ENCODE measurements at regions not wholly inside any gene's neighbourhood (a gene's known extent, or its start where the extent isn't known, plus 50 kb on each side); places are given as distances from the start of the nearest gene placed in this dataset.
"Not testable (repeated sequence)": the region's sequence is repeated elsewhere in the genome, so short reads cannot be mapped to it uniquely, and the experiment has no call there.

DNA sequence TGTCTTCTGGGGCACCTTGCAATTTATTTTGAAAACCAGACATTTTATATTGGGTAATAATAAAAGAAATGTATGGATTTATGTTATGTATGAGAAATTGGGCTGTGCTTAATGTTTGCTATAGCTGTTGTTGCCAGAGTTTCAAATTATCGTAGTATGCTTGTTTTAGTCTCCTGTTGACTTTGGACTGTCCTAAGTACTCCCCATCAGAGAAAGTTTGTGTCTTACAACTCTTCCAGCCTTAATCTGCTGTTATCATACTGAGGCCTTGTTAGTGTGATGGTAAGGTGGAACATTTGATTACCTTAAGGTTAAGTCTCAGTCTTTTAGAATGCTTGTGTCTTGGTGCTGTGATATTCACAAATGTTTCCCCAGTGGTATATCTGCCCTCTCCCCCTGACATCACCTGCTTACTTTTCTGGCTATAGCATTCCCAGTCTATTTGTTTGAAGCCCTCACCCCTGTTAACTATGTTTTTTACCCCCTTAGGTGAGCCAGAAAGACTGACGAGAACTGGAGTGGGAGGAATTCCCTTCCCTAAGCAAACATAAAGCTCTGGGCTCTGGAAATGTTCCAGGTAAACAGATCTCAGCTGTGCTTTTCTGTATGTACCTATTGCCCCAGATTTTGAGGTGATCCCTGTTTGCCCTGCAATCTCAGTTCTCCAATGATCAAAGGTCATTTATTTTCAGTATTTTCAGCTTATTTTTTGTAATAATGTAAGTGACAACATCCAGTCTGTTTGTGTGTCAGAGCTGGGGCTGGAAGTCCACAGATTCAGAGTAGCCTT, 581.1 kb upstream of the CITED2 start:
- no peak for DNase-seq

- no peak for DNase-seq
Observed at GRCh38 chr6:139954463-139955071, 580.1 kb upstream of the CITED2 start.

DNA sequence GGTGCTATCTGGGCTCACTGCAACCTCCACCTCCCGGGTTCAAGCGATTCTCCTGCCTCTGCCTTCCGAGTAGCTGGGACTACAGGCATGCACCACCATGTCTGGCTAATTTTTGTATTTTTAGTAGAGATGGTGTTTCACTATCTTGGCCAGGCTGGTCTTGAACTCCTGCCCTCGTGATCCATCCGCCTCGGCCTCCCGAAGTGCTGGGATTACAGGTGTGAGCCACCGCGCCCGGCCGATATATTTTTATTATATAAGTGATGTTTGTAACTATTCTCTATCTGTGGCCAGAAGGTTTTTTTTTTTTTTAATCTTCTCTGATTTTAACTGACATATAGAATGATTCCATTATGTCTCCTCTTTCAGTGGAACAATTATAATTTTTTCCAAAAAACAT, 579.3 kb upstream of the CITED2 start:
- not testable (repeated sequence) for DNase-seq

GRCh38 chr6:139951172-139951571, 576.7 kb upstream of the CITED2 start:
- DNase-seq: no peak

GRCh38 chr6:139944976-139945375, 570.5 kb upstream of the CITED2 start:
- no peak for DNase-seq

DNA sequence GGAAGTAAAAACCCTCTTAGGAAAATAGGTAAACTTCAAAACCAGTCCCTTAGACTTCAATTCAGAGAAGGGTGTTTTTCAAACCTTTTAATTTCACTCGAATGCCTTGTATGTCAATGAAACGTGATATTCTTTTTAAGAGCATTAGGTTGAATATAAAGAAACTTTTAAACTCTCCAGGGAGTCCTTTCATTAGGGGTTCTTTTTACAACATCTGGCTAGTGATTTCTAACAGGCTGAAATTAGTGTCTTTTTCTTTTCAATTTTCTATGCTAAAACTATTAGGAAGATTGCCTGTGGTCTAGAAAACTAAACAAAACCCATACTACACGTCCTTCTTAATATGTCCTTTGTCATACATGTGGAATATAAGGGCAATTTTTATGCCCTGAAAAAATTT, 569.7 kb upstream of the CITED2 start:
- no peak for DNase-seq

GRCh38 chr6:139943391-139943790, 568.9 kb upstream of the CITED2 start:
- no peak for DNase-seq

DNA sequence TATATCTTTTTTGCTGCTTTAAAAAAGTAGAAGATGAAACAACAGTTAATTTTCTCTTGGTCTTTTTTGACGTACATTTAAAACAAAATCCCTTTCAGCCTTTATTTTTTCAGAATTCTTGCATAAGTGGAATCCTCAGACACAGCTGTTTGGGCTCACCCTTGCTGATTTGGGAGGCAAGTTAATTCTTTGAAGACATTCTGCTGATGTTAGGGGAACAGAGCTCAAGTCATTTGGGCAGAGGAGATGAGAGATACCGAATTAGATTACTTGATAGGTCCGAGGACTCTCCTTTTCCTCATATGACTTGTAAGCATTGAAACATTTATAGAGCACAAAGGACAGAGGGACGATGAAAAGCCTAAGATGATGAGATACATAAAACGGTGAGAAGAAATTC, 567.9 kb upstream of the CITED2 start:
- DNase-seq: no peak

GRCh38 chr6:139941826-139942225, 567.4 kb upstream of the CITED2 start:
- no peak for DNase-seq

DNA sequence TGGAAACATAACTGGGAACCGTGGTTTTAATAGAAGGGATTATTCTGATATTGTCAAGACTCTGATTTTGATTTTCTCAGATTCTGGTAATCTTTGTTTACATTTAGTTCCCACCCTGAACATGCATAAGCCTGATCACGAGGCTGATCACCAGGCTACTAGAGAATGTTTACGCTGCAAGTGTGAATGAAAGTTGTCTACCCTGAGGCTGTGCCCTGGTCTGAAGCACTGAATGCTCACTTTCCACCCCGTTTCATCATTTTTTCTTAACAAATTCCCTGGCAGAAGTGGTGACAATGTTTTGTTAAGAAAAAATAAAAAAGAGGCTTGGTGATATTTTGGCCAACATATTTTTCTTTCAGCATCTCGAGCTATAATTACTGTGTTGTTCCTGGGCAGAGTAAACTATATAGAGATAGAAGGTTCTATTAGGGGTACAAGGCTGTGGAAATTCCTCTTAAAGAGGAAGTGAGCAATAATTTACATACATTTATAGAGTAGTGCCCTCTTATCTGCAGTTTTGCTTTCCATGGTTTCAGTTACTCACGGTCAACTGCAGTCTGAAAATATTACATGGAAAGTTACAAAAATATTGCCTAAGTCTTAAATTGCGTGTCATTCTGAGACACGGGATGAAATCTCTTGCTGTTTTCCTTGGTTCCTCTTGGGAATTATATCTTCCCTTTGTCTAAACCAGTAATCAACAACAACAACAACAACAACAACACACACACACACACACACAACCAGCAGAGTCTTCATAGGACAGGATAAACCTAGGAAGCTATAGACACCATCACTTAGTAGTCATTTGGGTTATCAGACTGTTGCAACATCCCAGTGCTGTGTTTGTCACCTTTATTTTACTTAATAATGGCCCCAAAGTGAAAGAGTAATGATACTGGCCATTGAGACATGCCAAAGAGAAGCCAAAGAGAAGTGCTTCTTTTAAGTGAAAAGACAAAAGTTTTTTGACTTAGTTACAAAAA, 566.6 kb upstream of the CITED2 start:
- no peak for DNase-seq

DNA sequence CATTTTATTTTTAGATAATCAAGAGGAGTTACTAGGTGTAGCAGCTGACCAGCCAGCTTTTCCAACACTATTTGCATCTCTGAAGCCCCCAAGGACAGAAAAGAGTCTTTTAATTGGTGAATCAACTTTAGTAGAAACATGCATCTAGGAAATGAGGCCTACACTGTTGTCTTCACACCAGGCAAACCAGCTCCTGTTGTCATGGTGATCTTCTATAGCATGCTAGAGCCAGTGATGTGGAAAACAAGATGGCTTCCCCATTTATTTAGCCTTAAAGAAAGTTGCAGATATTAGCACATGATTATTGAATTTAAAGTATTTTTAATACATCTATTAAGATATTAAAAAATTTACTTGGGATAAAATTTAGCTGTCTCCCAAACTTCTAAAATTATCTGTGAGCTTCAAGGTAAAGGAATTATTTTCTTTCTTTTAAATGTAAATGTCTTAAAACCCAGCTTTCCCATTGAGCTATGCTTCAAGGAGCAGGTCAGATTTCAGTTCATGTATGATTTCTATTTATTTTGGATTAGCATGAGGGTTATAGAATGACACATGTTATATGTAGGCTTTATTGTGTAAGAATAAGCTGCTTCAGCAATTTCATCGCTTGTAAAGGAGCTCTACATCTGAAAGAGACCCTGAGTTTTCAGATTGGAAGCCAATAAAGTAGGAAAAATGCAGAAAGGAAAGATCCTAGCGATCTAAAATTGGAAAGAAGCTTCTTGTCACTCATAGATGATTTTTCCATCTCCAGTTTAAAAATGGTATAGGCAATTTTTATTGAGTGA, 564.9 kb upstream of the CITED2 start:
- DNase-seq: no peak

GRCh38 chr6:139932671-139933070, 558.2 kb upstream of the CITED2 start:
- DNase-seq: no peak

DNA sequence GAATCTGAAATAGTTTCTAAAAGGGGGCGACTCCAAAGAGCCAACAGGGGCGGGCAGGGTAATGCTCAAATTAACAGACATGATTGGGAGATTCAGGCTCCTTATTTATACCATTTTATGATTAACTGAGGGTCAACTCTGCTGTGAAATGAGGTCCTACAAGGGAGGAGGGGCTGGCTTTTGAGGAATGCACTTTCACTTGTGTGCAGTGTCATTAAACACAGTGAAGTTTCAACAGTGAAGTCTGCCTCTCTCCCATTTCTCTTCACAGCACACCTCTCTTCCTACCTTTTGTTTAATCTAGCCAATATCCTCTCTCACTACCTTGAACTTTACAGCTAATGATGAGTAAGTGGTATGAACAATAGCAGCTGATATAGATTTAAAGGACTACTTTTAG, 557.3 kb upstream of the CITED2 start:
- DNase-seq: no peak

- DNase-seq: no peak
Observed at GRCh38 chr6:139927742-139928305, 553.4 kb upstream of the CITED2 start.

DNA sequence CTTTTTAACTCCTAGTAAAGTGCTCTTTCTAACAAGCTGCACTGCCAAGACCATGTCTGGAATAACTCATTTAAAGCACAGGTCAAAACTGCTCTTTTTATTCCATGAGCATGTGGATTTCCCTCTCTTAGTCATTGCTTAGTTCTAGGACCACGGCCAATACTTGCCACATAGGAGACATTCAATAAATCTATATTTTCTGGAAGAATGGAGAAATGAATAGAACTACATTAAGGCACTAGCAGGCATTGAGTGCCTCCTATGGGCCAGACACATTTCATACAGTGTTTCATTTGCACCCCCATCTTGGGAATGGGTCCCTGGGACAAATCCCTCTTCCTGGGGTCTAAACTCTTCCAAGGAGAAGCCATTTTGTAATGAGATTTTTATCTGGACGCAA, 552.8 kb upstream of the CITED2 start:
- no peak for DNase-seq

DNA sequence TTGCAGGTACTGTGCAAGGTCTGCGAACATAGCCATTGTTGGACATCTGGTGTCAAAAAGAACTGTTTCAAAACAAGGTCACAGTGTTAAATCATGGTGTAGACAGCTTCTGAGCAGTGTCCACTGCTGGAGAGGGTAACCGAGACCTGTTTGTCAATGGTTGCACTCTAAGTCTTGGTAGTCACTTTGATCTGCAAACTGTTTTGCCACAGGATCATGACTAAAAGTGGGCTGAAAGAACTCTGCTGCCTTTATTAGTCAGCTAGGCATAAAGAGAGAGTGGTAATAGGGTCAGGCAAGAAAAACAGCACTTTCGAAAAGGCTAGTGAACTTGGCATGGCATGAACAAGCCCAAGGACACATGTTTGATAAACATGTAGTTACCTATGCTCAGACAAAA, 552.3 kb upstream of the CITED2 start:
- DNase-seq: no peak

DNA sequence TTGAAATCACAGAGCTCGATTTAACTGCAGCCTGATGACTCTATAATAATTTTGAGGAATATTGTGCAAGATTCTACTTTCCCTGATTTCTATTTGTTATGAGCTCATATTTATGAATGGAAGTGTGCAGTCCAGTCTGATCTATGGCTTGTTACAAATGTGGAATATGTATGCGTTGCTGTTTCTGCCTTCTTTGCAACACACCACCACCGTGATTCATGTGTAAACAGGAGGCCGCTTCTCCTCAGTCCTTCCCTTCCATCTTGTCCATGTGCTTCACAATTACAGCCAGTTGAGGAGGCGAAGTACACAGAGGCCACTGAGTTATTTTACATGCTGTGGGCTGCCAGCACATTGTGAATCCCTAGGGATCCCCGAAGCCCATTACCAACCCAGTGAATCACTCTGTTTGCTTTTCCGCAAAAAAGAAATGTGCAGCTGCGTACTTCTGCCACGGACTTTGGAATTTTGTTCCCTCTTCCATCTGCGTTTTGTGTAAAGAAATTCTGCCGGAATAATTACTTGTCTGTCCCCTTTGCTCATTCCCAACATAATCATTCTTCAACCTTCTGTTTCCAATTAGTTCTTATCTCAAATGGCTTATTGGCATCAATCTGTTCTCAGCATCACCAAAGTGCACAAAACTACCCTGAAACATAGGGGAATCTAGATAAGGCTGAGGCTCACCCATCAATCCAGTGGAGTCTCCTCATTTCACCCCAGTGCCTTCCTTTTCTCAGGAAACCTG, 551.6 kb upstream of the CITED2 start:
- DNase-seq: no peak

GRCh38 chr6:139923964-139924475, 549.6 kb upstream of the CITED2 start:
- DNase-seq: no peak

DNA sequence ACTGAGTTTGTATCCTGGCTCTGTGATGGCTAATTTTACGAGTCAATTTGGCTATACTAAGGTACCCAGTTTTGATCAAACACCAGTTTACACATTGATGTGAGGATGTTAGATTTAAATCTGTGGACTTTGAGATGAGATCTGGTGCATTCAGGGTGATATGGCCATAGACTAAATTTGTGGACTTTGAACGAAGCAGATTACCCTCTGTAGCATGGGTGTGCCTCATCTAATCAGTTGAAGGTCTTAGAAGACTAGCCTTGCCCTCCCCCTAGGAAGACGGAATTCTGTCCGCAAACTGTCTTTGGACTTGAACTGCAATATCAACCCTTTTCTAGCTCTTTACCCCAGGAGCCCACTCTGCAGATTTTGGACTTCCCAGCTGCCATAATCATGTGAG, 547.8 kb upstream of the CITED2 start:
- DNase-seq: no peak

DNA sequence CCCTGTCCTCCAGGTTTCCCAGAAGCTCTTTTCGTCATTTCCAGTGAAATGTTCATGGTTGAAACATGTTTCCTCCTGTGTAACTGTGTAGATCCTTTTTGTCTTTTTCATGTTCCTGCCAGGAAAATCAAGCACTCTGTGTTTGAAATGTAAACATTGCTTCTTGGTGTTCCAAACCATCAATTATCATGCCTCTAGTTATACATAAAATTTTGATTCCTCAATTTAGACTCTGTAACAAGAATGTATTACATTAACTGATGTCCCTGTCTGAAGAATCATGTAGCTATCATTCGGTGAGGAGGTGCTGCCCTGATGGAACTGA, 546.3 kb upstream of the CITED2 start:
- no peak for DNase-seq

DNA sequence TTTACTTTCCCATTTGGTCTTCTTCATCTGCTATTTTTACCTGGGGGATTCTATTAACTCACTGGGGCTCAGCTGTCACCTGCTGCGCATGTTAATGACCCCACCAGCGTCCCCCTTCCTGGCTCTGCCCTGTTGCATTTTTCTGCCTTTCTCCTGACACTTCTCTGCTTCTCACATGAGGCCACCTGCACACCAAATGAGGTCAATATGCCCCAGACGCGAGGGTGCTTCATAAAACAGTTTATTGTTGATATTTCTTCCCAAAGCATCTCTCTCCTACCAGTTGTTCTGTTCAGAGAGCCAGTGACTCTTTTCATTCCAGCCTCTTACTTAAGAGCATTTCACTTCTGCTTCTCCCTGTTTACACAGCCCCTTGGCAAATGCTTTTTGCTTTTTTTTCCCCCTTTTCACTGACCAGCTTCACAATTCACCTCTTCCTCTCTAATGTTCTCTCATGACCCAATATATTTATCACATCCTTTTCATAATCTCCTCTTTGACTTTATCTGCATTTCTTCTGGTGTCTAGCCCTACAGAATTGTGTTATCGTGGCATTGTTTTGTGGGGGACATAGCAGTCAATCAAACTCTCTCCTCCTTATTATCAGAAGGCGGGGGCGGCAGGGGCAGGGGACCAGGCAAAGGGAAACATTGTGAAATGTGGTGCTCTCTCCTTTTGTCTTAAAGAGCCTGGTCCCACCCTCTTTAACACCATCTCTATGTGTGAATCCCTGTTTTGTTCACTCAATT, 545.8 kb upstream of the CITED2 start:
- DNase-seq: no peak
